GM12878 (cell line): ENCODE measurements at regions not wholly inside any gene's neighbourhood (a gene's known extent, or its start where the extent isn't known, plus 50 kb on each side); places are given as distances from the start of the nearest gene placed in this dataset.

Source experiments
- ATAC-seq: fragments of 200-7000 bp; cut with Tn5 transposase; 3 replicates; pipeline ENCODE4 v1.9.1; 2020; ENCODE audit warnings: mild to moderate bottlenecking, moderate library complexity
- BruUV-seq: library from RNA; stranded (reverse); fragments of 400-500 nt; replicated peaks from 2 replicates; lab custom pipeline; 2021; lab: Mats Ljungman, UMichigan
- CTCF ChIA-PET: fragments of 300-600 bp; sonication (Branson Sonifier 250); formaldehyde crosslinking; extraction: SDS; loops from one replicate; lab custom pipeline; 2021; ENCODE audit warnings: inconsistent platforms; lab: Yijun Ruan, JAX
- POLR2A ChIA-PET: fragments of 350-600 bp; formaldehyde crosslinking; extraction: SDS; loops from one replicate; lab custom pipeline; 2021; ENCODE audit warnings: inconsistent platforms; lab: Charles Lee
- RAD21 ChIA-PET: fragments of 300-600 bp; sonication (Branson Sonifier 250); formaldehyde crosslinking; loops from one replicate; lab custom pipeline; 2023; ENCODE audit warnings: antibody characterized with exemption; ENCODE audit not compliant: unreplicated experiment; lab: Charles Lee
- SMC1A ChIA-PET: fragments of 300-600 bp; sonication (Branson Sonifier 250); formaldehyde crosslinking; loops from one replicate; lab custom pipeline; 2023; ENCODE audit not compliant: unreplicated experiment, uncharacterized antibody; lab: Charles Lee
- DNase-seq: peaks from one replicate; pipeline ENCODE4 v3.0.0-alpha.2; 2011; ENCODE audit warnings: low read depth, low spot score
- FAIRE-seq: peaks from 3 replicates; lab custom pipeline; 2011; peaks lifted over from hg19 to GRCh38; lab: Jason Lieb, UNC
- H2AFZ ChIP-seq: 2 replicates; pipeline ENCODE4 v1.6.0; 2011; ENCODE audit warnings: low read depth, low read length, control low read depth; ENCODE audit not compliant: control insufficient read depth
- H3K27ac ChIP-seq: 2 replicates; pipeline ENCODE4 v1.5.1; 2011; ENCODE audit warnings: control low read depth; ENCODE audit not compliant: control insufficient read depth, insufficient read depth
- H3K27me3 ChIP-seq, 2 experiments: replicated peaks in 1 of 2; 2 replicates each; pipeline versions ENCODE4 v1.6.0 to v1.6.1; 2011; ENCODE audit warnings: low read length in 1 of 2; ENCODE audit not compliant: control insufficient read depth in 2 of 2, insufficient read depth in 2 of 2
- H3K36me3 ChIP-seq, 2 experiments: 2 replicates each; pipeline ENCODE4 v1.5.1; 2011; ENCODE audit warnings: low read length in 1 of 2; ENCODE audit not compliant: control insufficient read depth in 2 of 2, insufficient read depth in 2 of 2
- H3K4me1 ChIP-seq: 2 replicates; pipeline ENCODE4 v1.6.1; 2011; ENCODE audit warnings: mild to moderate bottlenecking, low read length, moderate library complexity, mixed read lengths; ENCODE audit not compliant: control insufficient read depth, insufficient read depth
- H3K4me2 ChIP-seq: 2 replicates; pipeline ENCODE4 v1.6.0; 2011; ENCODE audit warnings: control low read depth; ENCODE audit not compliant: control insufficient read depth, insufficient read depth
- H3K4me3 ChIP-seq: fragments of 200-600 bp; sonication (generic); 2 replicates; pipeline ENCODE4 v1.5.1; 2016
- H3K79me2 ChIP-seq: 2 replicates; pipeline ENCODE4 v1.6.0; 2011; ENCODE audit warnings: low read length; ENCODE audit not compliant: control insufficient read depth, insufficient read depth
- H3K9ac ChIP-seq: 2 replicates; pipeline ENCODE4 v1.8.0; 2011; ENCODE audit warnings: low read length, control low read depth, mixed read lengths; ENCODE audit not compliant: control insufficient read depth, insufficient read depth
- H3K9me3 ChIP-seq: replicated peaks from 3 replicates; pipeline ENCODE4 v1.5.1; 2011; ENCODE audit warnings: mild to moderate bottlenecking, low read length; ENCODE audit not compliant: control insufficient read depth, insufficient read depth
- H4K20me1 ChIP-seq: 2 replicates; pipeline ENCODE4 v1.6.0; 2011; ENCODE audit not compliant: control insufficient read depth, insufficient read depth
- ASH2L ChIP-seq: fragments of 300-600, 200-600 bp; sonication (generic); IDR thresholded peaks from 2 replicates; pipeline ENCODE4 v1.6.1; 2017; ENCODE audit warnings: low read depth, mild to moderate bottlenecking, borderline replicate concordance
- BMI1 ChIP-seq: fragments of 450-650 bp; IDR thresholded peaks from 2 replicates; pipeline ENCODE4 v1.6.1; 2016; ENCODE audit warnings: mild to moderate bottlenecking, moderate library complexity, borderline replicate concordance
- CBFB ChIP-seq: IDR thresholded peaks from 2 replicates; pipeline ENCODE4 v1.6.1; 2016; ENCODE audit warnings: antibody characterized with exemption, low read depth
- HDAC2 ChIP-seq: fragments of 200-600 bp; sonication (generic); IDR thresholded peaks from 2 replicates; pipeline ENCODE4 v1.6.1; 2017
- IRF5 ChIP-seq: fragments of 450-650 bp; IDR thresholded peaks from 2 replicates; pipeline ENCODE4 v1.6.1; 2017; ENCODE audit warnings: borderline replicate concordance
- RCOR1 ChIP-seq: conservative IDR thresholded peaks from 2 replicates; pipeline ENCODE4 v1.6.1; 2012; ENCODE audit warnings: low read depth, low read length, improper control_type of control experiment
- REST ChIP-seq: IDR thresholded peaks from 2 replicates; pipeline ENCODE4 v1.6.1; 2012; ENCODE audit warnings: mild to moderate bottlenecking, low read depth, low read length
- WGBS: methylation state at CpG from one replicate; pipeline ENCODE4 v1.1.6; 2016; ENCODE audit warnings: low lambda C conversion rate; ENCODE audit not compliant: insufficient replicate concordance, insufficient coverage; ENCODE audit errors: missing lambda C conversion rate; 5-methylcytosine and 5-hydroxymethylcytosine counted together
- in situ Hi-C: fragments of 300-500 bp; cut with MboI; formaldehyde crosslinking; loops from 9 replicates; pipeline ENCODE4 v1.14.3; 2018; ENCODE audit warnings: mixed read lengths
- intact Hi-C: fragments of 100-400 bp; cut with micrococcal nuclease; formaldehyde crosslinking; loops from one replicate; pipeline ENCODE4 v1.14.2; 2022; ENCODE audit not compliant: unreplicated experiment

- no peaks in the 10 kb centered on the region for H4K20me1 ChIP-seq
- no peak overlapping the region for H2AFZ ChIP-seq
- H3K4me1 ChIP-seq = no peaks in the 10 kb centered on the region
- ATAC-seq = no peak
- ChIA-PET SMC1A (no interaction called here), CTCF (no interaction called here), POLR2A (interaction anchor here (0.7 kb wide), 1 partner anchor 305 kb away, joined by 4 read pairs; no protein-coding TSS in a partner anchor), RAD21 (no interaction called here)
- intact Hi-C loops (no loop called here), in situ Hi-C loops (no loop called here)
- BruUV-seq = no TSS peak
- no peaks in the 10 kb centered on the region for H3K27me3 ChIP-seq
- no peak overlapping the region for H3K9ac ChIP-seq
- no peak overlapping the region for H3K27ac ChIP-seq
- no peaks in the 10 kb centered on the region for H3K79me2 ChIP-seq
- 3% methylated on average over 3 of the region's 3 CpGs for WGBS
- TF ChIP-seq IRF5 = no peak
- TF ChIP-seq HDAC2 = no peak
- no peak for TF ChIP-seq REST
- no peak for TF ChIP-seq RCOR1
- TF ChIP-seq CBFB = no peak
- TF ChIP-seq ASH2L = no peak
- TF ChIP-seq BMI1 = no peak
- H3K4me3 ChIP-seq = no peak overlapping the region
- no peak for DNase-seq
- no peak overlapping the region for H3K4me2 ChIP-seq
- no peak for FAIRE-seq
- no peaks in the 10 kb centered on the region for H3K36me3 ChIP-seq
- H3K9me3 ChIP-seq = no peaks in the 10 kb centered on the region
These were observed 76.8 kb upstream of the CACNA1A start for GRCh38 chr19:13583114-13583513.
